ENCODE measurements at regions not wholly inside any gene's neighbourhood (a gene's known extent, or its start where the extent isn't known, plus 50 kb on each side); places are given as distances from the start of the nearest gene placed in this dataset.

GRCh38 chr16:62907562-62907961 is 871.3 kb upstream of the CDH8 start:
- DNase-seq (ENCODE audit: low read depth in 3 of 3, low spot score in 2 of 3): no peak

GRCh38 chr16:62903961-62904502 is 867.8 kb upstream of the CDH8 start:
- no peak for DNase-seq (ENCODE audit: low read depth in 3 of 3, low spot score in 2 of 3)

GRCh38 chr16:62899737-62900136 is 863.5 kb upstream of the CDH8 start:
- no peak for DNase-seq (ENCODE audit: low read depth in 3 of 3, low spot score in 2 of 3)

GRCh38 chr16:62889097-62889496 is 852.9 kb upstream of the CDH8 start:
- no peak for DNase-seq (ENCODE audit: low read depth in 3 of 3, low spot score in 2 of 3)

GRCh38 chr16:62883509-62883908 is 847.3 kb upstream of the CDH8 start:
- DNase-seq (ENCODE audit: low read depth in 3 of 3, low spot score in 2 of 3): no peak

- DNase-seq (ENCODE audit: low read depth in 3 of 3, low spot score in 2 of 3): no peak
Observed at GRCh38 chr16:62882552-62883221, 846.4 kb upstream of the CDH8 start.

GRCh38 chr16:62876133-62876532 is 839.9 kb upstream of the CDH8 start:
- DNase-seq (ENCODE audit: low read depth in 3 of 3, low spot score in 2 of 3): no peak

GRCh38 chr16:62872339-62872738 is 836.1 kb upstream of the CDH8 start:
- DNase-seq (ENCODE audit: low read depth in 3 of 3, low spot score in 2 of 3): no peak

GRCh38 chr16:62870554-62870953 is 834.3 kb upstream of the CDH8 start:
- no peak for DNase-seq (ENCODE audit: low read depth in 3 of 3, low spot score in 2 of 3)

- no peak for DNase-seq (ENCODE audit: low read depth in 3 of 3, low spot score in 2 of 3)
Observed at GRCh38 chr16:62869837-62870236, 833.6 kb upstream of the CDH8 start.

GRCh38 chr16:62863139-62863538 is 826.9 kb upstream of the CDH8 start:
- no peak for DNase-seq (ENCODE audit: low read depth in 3 of 3, low spot score in 2 of 3)

GRCh38 chr16:62853887-62854286 is 817.6 kb upstream of the CDH8 start:
- no peak for DNase-seq (ENCODE audit: low read depth in 3 of 3, low spot score in 2 of 3)

- DNase-seq (ENCODE audit: low read depth in 3 of 3, low spot score in 2 of 3): no peak
Observed at GRCh38 chr16:62846399-62847057, 810.3 kb upstream of the CDH8 start.

GRCh38 chr16:62832214-62832613 is 796.0 kb upstream of the CDH8 start:
- DNase-seq (ENCODE audit: low read depth in 3 of 3, low spot score in 2 of 3): no peak

GRCh38 chr16:62831235-62831850 is 795.1 kb upstream of the CDH8 start:
- DNase-seq (ENCODE audit: low read depth in 3 of 3, low spot score in 2 of 3): no peak

GRCh38 chr16:62829607-62830006 is 793.4 kb upstream of the CDH8 start:
- DNase-seq (ENCODE audit: low read depth in 3 of 3, low spot score in 2 of 3): no peak

GRCh38 chr16:62829084-62829483 is 792.8 kb upstream of the CDH8 start:
- DNase-seq (ENCODE audit: low read depth in 3 of 3, low spot score in 2 of 3): no peak

GRCh38 chr16:62821824-62822223 is 785.6 kb upstream of the CDH8 start:
- DNase-seq (ENCODE audit: low read depth in 3 of 3, low spot score in 2 of 3): no peak

- no peak for DNase-seq (ENCODE audit: low read depth in 3 of 3, low spot score in 2 of 3)
Observed at GRCh38 chr16:62816971-62817519, 780.8 kb upstream of the CDH8 start.

GRCh38 chr16:62814891-62815290 is 778.7 kb upstream of the CDH8 start:
- DNase-seq (ENCODE audit: low read depth in 3 of 3, low spot score in 2 of 3): no peak

- no peak for DNase-seq (ENCODE audit: low read depth in 3 of 3, low spot score in 2 of 3)
Observed at GRCh38 chr16:62805221-62805857, 769.1 kb upstream of the CDH8 start.
